ENCODE measurements at regions not wholly inside any gene's neighbourhood (a gene's known extent, or its start where the extent isn't known, plus 50 kb on each side); places are given as distances from the start of the nearest gene placed in this dataset.

DNA sequence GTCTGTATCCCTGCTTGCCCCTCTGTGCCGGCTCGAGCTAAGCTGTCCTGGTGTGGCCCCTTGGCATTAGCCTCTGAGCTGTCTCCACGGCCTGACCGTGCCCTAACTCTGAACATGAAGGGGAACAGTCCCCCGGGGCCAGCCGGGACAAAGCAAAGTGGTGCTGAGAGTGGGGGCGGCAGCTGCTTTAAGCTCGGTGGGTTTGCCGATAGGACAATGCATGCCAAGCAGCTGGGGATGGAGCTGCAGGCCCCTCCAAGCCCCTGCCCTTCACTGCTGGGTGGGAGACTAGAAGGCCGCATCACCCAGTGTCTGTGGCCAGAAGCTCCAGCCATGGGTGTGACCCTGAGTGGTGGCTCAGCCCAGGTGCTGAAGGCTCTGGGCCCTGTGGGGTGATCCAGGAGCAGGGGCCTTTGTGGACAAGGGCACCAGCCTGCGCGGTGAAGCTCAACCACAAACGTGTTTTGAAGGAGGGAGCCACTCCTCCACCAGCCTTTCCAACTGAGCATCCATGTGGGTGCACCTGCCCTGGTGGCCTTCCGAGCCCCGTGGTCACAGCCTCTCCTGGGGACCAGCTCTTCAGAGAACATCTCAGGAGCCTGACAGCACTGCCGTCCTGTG is 242.5 kb downstream of the ERMARD start:
- DNase-seq, result no peak

DNA sequence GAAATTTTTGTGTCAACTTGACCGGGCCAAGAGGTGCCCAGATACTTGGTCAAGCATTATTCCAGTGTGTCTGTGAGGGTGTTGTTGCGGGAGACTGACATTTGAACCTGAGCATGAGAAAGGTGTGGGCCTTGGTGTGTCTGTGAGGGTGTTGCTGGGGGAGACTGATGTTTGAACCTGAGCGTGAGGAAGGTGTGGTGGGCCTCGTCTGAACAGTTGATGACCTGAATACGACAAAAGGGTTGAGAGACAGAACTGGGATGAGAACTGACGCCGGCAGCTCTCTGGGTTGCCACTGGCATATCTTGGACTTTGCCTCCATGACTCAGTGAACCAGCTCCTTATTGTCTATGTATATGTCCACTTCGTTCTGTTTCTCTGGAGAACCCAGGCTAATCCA is 240.5 kb downstream of the ERMARD start:
- DNase-seq, result no peak

DNA sequence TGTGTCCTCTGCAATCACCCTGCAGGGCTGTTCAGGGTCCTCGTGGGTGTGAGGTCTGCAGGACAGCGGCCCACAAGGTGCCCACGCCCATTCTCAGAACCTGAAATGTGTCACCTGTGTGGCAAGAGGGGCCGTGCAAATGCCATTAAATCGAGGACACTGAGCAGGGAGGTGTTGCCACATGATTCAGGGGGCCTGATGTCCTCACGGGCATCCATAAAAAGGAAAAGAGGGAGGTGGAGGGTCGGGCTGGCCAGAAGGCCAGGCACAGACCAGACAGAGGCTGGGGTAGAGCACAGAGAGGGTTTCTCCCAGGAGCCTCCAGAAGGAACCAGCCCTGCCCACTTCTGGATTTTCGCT is 239.6 kb downstream of the ERMARD start:
- DNase-seq, result no peak

- DNase-seq, result no peak
Measured at GRCh38 chr6:169990095-169991030, 238.9 kb downstream of the ERMARD start.

DNA sequence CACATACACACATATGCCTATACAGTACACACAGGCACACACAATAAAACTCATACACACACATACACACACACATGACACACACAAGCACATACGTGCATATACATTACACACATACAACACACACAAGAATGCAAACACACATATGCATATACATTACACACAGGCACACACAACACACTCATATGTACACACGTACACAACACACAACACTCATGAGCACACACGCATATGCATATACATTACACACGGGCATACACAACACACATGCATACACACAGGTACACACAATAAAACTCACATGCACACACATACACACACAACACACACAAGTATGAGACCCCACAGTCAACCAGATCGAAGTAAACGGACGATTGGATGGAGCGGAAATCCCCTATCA is 238.2 kb downstream of the ERMARD start:
- DNase-seq, result no peak

- no peak for DNase-seq
Measured at GRCh38 chr6:169988769-169989550, 237.5 kb downstream of the ERMARD start.

DNA sequence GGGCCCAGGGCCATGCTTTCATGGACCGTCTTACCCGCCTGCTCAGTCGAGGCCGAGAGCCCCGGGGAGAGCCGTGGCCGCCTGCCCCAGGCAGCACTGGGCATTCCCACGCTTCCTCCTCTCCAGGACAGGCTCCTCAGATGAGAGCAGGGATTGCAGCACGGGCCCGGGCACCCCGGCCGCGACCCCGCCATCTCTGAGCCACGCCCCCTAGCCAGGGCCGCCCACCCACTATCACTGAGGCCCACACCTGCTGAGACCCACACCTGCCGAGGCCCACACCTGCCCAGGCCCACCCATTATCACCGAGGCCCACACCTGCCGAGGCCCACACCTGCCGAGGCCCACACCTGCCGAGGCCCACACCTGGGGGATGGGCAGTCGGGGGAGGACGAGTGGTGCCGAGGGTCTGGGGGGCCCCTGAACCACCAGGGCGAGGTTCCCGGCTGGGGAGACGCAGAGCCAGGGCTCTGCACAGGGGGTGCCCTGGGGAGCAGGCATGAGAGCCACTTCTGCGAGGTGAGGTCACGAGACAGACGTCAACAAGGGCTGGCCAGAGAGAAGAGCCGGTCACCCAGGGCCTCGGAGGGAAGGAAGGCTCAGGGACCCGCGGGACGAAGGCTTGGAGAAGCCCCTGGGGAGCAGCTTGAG is 235.6 kb downstream of the ERMARD start:
- no peak for DNase-seq

DNA sequence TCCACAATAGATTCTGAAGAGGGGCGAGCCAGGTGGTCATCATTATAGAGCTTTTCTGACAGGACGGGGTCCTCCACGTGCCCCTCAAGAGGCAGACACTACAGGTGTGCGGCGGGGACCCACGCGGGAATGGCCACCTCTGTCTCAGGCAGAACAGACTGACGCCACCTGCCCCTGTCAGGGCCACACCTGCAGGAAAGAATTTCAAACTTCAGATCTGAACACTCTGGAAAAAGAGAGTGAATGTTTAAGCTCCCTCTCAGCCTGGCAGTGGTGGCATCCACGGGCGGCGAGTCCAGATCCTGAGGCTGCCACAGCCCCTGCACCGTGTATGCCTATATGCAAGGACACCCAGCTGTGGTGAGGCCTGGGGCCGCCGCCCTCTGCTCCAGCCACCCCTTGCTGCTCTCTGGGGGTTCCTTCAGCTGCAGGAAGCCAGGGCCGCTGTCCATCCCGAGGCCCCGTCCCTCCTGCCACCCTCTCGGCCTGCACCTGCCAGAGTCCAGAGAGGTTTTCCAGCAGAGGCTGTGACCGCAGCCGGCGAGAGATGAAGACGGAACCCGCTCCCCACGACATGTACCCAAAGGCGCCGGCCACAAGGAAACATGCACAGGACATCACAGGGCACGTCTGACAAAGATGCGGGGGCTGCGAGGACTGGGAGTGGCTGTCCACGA is 234.9 kb downstream of the ERMARD start:
- DNase-seq, result no peak

DNA sequence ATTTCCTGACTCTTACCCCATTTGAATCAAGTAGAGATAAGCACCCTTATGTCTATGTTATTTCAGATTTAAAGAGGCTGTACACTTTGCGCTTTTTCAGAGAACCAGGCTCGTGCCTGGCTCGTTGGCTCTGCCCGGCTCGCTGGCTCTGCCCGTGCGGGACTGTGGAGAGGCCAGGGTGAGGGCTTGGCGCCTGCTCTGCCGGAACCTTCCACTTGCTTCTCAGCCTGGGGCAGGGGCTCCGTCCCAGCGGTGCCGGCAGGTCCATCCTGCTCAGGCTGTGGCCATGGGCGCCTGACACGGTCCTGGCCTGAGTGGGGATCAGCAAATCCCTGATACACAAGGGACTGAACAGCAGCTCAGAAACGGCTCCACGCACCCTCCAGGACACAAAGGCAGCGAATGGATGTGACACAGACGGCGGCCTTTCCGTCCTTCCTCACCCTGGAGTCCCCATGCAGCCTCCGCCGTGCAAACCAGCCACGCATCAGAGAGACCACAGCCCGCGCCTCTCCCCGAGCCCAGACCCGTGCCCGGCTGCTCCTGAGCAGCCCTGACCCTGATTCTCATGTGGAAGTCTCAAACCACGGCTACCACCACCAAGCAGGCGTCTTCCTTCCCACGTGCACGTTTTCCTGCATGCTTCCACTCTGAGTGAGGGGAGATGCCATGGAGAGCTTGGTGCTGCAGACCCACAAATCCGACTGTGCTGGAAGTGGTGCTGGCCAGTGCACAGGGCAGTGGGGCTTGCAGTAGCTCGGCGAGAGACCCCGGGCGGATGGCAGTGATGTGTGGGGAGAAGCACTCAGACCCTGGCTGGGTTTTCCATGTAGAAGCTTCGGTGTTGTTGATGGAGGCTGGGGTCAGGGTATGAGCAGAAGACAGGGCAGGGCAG is 233.9 kb downstream of the ERMARD start:
- no peak for DNase-seq

DNA sequence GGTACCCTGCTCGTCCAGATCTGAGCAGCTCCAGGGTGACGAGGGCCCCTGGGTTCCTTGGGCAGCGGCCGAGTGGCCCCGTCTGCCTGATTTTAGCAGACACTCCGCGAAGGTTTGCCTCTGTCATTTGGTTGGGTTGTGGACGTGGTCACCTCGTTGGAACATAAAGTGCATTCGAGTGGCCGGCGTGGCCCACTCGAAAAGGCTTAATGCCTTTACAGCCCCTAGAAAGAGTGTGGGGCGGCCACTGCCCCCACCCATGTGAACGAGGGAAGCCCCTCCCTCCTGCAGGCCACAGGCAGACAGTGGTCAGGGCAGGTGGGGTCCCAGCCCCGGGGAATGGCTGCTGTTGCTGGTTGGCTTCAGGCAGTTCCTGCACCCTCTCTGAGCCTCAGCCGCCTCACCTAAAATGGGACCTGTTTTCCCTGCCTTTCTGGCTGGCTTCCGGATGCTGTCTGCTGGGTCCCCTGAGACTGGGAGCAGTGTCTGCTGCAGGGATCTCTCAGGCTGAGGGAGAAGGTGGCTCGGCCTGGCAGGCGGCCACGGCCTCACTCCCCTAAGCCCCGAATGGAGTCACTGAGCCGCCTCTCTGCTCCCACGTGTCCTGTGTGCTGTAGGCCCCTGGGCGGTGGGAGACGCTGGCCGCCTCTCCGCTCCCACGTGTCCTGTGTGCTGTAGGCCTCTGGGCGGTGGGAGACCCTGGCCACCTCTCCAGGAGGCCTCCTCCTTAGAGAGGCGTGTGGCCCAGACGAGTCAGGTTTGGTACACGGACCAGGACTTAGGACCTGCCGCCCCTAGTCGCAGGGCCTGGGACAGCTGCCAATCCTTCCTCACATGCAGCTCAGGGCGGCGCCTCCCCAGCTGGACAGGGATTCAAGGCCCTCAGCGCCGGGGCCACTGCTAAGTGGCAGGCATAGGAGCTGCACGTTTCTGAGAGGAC is 233.0 kb downstream of the ERMARD start:
- DNase-seq, result no peak

GRCh38 chr6:169983651-169984050 is 232.2 kb downstream of the ERMARD start:
- DNase-seq, result no peak

DNA sequence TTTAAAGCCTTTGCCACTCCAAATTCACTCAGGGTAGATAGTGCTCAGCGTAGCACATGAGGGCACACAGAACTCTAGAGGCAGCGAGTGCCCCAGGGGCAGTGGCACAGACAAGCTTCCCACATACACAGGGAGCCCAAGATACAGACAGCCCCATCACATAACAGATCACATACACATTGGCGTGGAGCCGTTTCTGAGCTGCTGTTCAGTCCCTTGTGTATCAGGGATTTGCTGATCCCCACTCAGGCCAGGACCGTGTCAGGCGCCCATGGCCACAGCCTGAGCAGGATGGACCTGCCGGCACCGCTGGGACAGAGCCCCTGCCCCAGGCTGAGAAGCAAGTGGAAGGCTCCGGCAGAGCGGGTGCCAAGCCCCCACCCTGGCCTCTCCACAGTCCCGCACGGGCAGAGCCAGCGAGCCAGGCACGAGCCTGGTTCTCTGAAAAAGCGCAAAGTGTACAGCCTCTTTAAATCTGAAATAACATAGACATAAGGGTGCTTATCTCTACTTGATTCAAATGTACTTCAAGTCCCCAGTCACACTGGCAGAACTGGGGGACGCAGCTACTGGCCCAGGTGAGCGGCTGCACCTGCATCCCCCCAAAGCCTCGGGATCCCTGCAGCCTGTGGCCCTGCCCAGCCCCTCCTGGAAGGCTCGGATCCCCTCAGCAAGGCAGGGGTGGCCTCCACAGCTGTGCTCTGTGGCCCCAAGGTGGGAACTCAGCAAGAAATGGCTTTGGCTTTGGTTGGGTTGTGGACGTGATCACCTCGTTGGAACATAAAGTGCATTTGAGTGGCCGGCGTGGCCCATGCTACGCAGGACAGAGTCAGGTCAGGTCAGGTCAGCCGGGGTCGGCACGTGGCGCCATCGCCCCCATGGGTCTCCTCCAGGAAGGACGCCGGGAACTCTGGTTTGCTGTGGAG is 231.3 kb downstream of the ERMARD start:
- DNase-seq, result no peak

GRCh38 chr6:169981969-169982368 is 230.5 kb downstream of the ERMARD start:
- DNase-seq, result no peak

DNA sequence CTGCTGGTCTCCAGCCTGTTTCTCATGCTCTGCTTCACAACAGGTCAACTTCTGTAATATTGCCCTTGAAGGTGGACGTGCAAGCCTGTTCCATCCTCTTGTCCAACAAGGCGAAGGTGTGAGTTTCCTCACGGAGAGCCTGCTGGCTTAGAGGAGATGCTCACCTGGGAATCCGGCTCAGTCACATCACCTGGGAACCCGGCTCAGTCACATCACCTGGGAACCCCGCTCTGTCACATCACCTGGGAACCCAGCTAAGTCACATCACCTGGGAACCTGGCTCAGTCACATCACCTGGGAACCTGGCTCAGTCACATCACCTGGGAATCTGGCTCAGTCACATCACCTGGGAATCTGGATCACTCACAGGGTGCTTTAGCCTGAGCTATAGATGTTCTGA is 230.1 kb downstream of the ERMARD start:
- DNase-seq, result no peak

DNA sequence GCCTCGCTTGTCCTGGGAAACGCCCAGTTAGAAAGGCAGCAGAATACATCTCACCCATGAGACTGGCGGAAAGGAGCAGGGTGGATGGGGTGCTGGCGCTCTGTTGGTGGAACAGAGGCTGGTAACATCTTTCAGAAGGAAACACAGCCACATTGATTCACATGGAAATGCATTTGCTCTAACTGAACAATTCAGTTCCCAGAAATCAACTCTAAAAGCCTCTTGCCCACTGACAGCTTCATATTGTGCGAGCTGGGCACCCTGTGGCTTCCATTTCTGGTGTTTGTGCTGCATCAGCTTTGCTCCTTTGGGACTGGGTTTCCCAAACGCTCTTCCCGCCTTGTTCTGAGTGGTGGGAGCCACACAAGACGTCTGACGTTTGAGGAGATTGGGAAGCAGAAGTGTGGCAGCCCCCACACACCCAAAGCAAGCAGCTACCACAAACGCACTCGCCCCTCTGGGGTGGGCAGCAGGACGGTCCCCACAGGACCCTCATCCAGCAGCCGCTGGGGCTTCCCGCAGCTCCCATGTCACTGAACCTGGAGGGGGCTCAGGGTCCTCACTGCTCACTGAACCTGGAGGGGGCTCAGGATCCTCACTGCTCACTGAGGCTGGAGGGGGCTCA is 229.5 kb downstream of the ERMARD start:
- no peak for DNase-seq

DNA sequence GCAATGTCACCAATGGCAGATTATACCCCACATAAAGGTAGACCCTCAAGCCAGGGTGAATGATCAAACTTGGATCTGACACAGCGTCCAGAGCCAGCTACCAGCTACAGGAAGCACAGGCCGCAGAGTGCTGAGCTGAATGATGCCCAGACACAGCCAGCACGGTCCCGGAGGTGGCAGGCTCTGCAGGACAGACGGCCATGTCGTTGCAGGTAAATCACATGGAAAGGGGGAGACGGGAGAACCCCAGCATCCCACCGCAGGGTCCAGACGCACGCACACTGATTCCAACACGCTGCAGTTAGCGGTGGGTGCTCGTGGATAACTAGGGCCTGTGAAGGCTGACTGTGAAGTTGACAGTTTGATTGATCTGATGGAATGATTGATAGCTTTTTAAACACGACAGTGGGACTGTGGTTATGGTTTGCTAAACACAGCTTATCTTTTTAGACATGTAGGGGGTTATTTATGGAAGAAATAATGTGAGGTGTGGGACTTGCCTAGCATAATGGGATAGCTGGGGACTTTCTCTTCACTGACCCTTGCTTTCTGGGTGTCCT is 228.5 kb downstream of the ERMARD start:
- DNase-seq, result no peak

- no peak for DNase-seq
Measured at GRCh38 chr6:169978615-169979161, 227.3 kb downstream of the ERMARD start.

All from C1 segment of cervical spinal cord (tissue), 14 donors.